ENCODE measurements at regions not wholly inside any gene's neighbourhood (a gene's known extent, or its start where the extent isn't known, plus 50 kb on each side); places are given as distances from the start of the nearest gene placed in this dataset.
A peak's percentile ranks its signal among the peaks of the same experiment; 100 is the strongest.

GRCh38 chr3:115244350-115244749, 97.3 kb upstream of the ZBTB20 start:
- H4K5ac ChIP-seq (ENCODE audit: low read depth, low read length): no peak overlapping the region
- H3K27ac ChIP-seq (ENCODE audit: insufficient read depth, low read length): no peak overlapping the region
- in situ Hi-C loops (cut with MboI; ENCODE audit: low sequenced_read_pairs) (no loop called here), intact Hi-C loops (cut with micrococcal nuclease) (no loop called here), dilution Hi-C loops (cut with HindIII; ENCODE audit: low sequenced_read_pairs, unreplicated experiment) (no loop called here)
- TF ChIP-seq CEBPB (IDR thresholded peaks at IDR 0.05; ENCODE audit: low read depth, low read length): peak; percentile 31; the same call in 1 of the 2 replicates
- TF ChIP-seq RFX5 (IDR thresholded peaks at IDR 0.05; ENCODE audit: low read depth, low read length): no peak
- no peak overlapping the region for H3K18ac ChIP-seq (ENCODE audit: low read depth, low read length)
- no peak overlapping the region for H3K4me3 ChIP-seq (ENCODE audit: insufficient read depth, low read depth, low read length)
- CTCF ChIA-PET: interaction anchor here (0.7 kb wide), 1 partner anchor 37 kb away, joined by 3 read pairs; no protein-coding TSS in a partner anchor
- no peak overlapping the region for H3K4ac ChIP-seq (ENCODE audit: low read depth, low read length)
- no peak overlapping the region for H2AK9ac ChIP-seq (replicated peaks; ENCODE audit: low read depth, low read length, poor library complexity)
- 100% methylated on average over 1 of the region's 3 CpGs; no CpG with 5 or more reads in 1 of the 2 experiments for WGBS, 2 experiments (ENCODE audit: extremely low coverage in 2 of 2, insufficient read length in 1 of 2)
- no peaks in the 10 kb centered on the region for H3K36me3 ChIP-seq (ENCODE audit: control insufficient read depth, insufficient read depth, low read length)
- POLR2A ChIA-PET (ENCODE audit: unreplicated experiment): no interaction called here
- H2BK15ac ChIP-seq (ENCODE audit: low read depth, low read length): no peak overlapping the region
- no peak overlapping the region for H3K4me2 ChIP-seq (ENCODE audit: low read depth, low read length)
- ATAC-seq (ENCODE audit: low read depth): no peak
- H3K14ac ChIP-seq (replicated peaks; ENCODE audit: low read depth, low read length): no peak overlapping the region
- H2BK20ac ChIP-seq (ENCODE audit: low read depth, low read length): no peak overlapping the region
- H2BK120ac ChIP-seq (ENCODE audit: low read depth, low read length): no peak overlapping the region
- H3K23ac ChIP-seq (ENCODE audit: low read depth, low read length): no peak overlapping the region
- no peak for DNase-seq
- no peak overlapping the region for H3K9ac ChIP-seq (ENCODE audit: low read depth, low read length)
- H3K9me3 ChIP-seq (ENCODE audit: control insufficient read depth, insufficient read depth, low read length): no peaks in the 10 kb centered on the region
- peaks cover 5% of the 10 kb centered on the region for H3K4me1 ChIP-seq (ENCODE audit: control insufficient read depth, insufficient read depth, low read length)
- no peak overlapping the region for H3K56ac ChIP-seq (ENCODE audit: extremely low read depth, insufficient read depth, low read length)
- H4K8ac ChIP-seq (ENCODE audit: low read depth in 2 of 2, low read length in 2 of 2): no peak overlapping the region
- H2AFZ ChIP-seq (replicated peaks; ENCODE audit: low read length, poor library complexity): no peak overlapping the region
- no TSS peak for BruUV-seq (replicated peaks)
- H2BK5ac ChIP-seq (ENCODE audit: low read depth, low read length, poor library complexity, severe bottlenecking): no peak overlapping the region
- H3K9me1 ChIP-seq (ENCODE audit: insufficient read depth, low read length): no peaks in the 10 kb centered on the region
- no peaks in the 10 kb centered on the region for H3K27me3 ChIP-seq (ENCODE audit: control insufficient read depth, insufficient read depth, low read length)
- H3K79me1 ChIP-seq (ENCODE audit: low read depth in 1 of 2, low read length in 2 of 2): no peaks in the 10 kb centered on the region
- H2AK5ac ChIP-seq (ENCODE audit: low read depth, low read length): no peak overlapping the region
- H4K20me1 ChIP-seq (ENCODE audit: insufficient read depth, low read length): no peaks in the 10 kb centered on the region
- H4K91ac ChIP-seq (ENCODE audit: insufficient read depth, low read depth, low read length): no peak overlapping the region
